Smooth muscle cell (in vitro differentiated cells): ENCODE measurements at regions not wholly inside any gene's neighbourhood (a gene's known extent, or its start where the extent isn't known, plus 50 kb on each side); places are given as distances from the start of the nearest gene placed in this dataset.

Source experiments
- DNase-seq: peaks from one replicate; lab custom pipeline; 2025; ENCODE audit not compliant: unreplicated experiment; lab: John Stamatoyannopoulos, UW
- H2AFZ ChIP-seq: fragments of 200-600 bp; sonication (generic); 2 replicates; pipeline ENCODE4 v1.6.0; 2016; ENCODE audit warnings: antibody characterized with exemption, low read depth, mild to moderate bottlenecking
- H3F3A ChIP-seq: fragments of 200-600 bp; sonication (generic); 2 replicates; pipeline ENCODE4 v1.6.0; 2017; ENCODE audit warnings: antibody characterized with exemption, low read depth
- H3K27ac ChIP-seq: fragments of 200-600 bp; sonication (generic); 2 replicates; pipeline ENCODE4 v1.5.1; 2016; ENCODE audit warnings: low read depth, mild to moderate bottlenecking
- H3K27me3 ChIP-seq: fragments of 200-600 bp; sonication (generic); 2 replicates; pipeline ENCODE4 v1.6.1; 2016; ENCODE audit warnings: low read depth, mild to moderate bottlenecking
- H3K36me3 ChIP-seq: fragments of 200-600 bp; sonication (generic); 2 replicates; pipeline ENCODE4 v1.5.1; 2016; ENCODE audit warnings: low read depth
- H3K4me1 ChIP-seq: fragments of 200-600 bp; sonication (generic); 2 replicates; pipeline ENCODE4 v1.5.1; 2016; ENCODE audit warnings: low read depth
- H3K4me2 ChIP-seq: fragments of 200-600 bp; sonication (generic); 2 replicates; pipeline ENCODE4 v1.6.0; 2016; ENCODE audit warnings: mild to moderate bottlenecking
- H3K4me3 ChIP-seq: fragments of 200-600 bp; sonication (generic); 2 replicates; pipeline ENCODE4 v1.5.1; 2016; ENCODE audit warnings: mild to moderate bottlenecking
- H3K79me2 ChIP-seq: fragments of 200-600 bp; sonication (generic); 2 replicates; pipeline ENCODE4 v1.6.0; 2016; ENCODE audit warnings: low read depth, mild to moderate bottlenecking
- H3K9ac ChIP-seq: fragments of 200-600 bp; sonication (generic); 2 replicates; pipeline ENCODE4 v1.6.0; 2016; ENCODE audit warnings: low read depth
- H3K9me3 ChIP-seq: fragments of 200-600 bp; sonication (generic); replicated peaks from 2 replicates; pipeline ENCODE4 v1.5.1; 2016; ENCODE audit warnings: low read depth
- H4K20me1 ChIP-seq: fragments of 200-600 bp; sonication (generic); 2 replicates; pipeline ENCODE4 v1.6.0; 2016; ENCODE audit warnings: low read depth
- CTCF ChIP-seq: fragments of 200-600 bp; sonication (generic); IDR thresholded peaks from 2 replicates; pipeline ENCODE4 v1.5.1; 2017; ENCODE audit warnings: borderline replicate concordance, mild to moderate bottlenecking, antibody characterized with exemption; ENCODE audit not compliant: insufficient read depth, poor library complexity, severe bottlenecking
- WGBS: methylation state at CpG from one replicate; pipeline ENCODE4 v1.1.7; 2016; ENCODE audit warnings: low lambda C conversion rate; 5-methylcytosine and 5-hydroxymethylcytosine counted together

GRCh38 chr1:47675721-47676120 lies 237.9 kb downstream of the FOXD2 start:
- TF ChIP-seq CTCF: no peak
- Histone ChIP-seq H3K36me3 (no peaks in the 10 kb centered on the region), H3K27ac (no peak overlapping the region), H3K4me3 (no peak overlapping the region), H2AFZ (no peak overlapping the region), H3K27me3 (peaks cover under 1% of the 10 kb centered on the region), H3K4me1 (no peaks in the 10 kb centered on the region), H3K9ac (no peak overlapping the region), H3F3A (no peaks in the 10 kb centered on the region), H3K4me2 (no peak overlapping the region), H3K79me2 (no peaks in the 10 kb centered on the region), H3K9me3 (no peaks in the 10 kb centered on the region), H4K20me1 (no peaks in the 10 kb centered on the region)
- DNase-seq: no peak
- WGBS: 89% methylated on average over 11 of the region's 11 CpGs

GRCh38 chr1:47676311-47677054 lies 238.6 kb downstream of the FOXD2 start:
- H4K20me1 ChIP-seq: no peaks in the 10 kb centered on the region
- H3K27ac ChIP-seq: no peak overlapping the region
- 87% methylated on average over 14 of the region's 14 CpGs for WGBS
- no peaks in the 10 kb centered on the region for H3K36me3 ChIP-seq
- no peaks in the 10 kb centered on the region for H3F3A ChIP-seq
- H3K9ac ChIP-seq: no peak overlapping the region
- no peak for DNase-seq
- no peak overlapping the region for H2AFZ ChIP-seq
- no peak overlapping the region for H3K4me3 ChIP-seq
- no peaks in the 10 kb centered on the region for H3K27me3 ChIP-seq
- H3K79me2 ChIP-seq: no peaks in the 10 kb centered on the region
- no peak for TF ChIP-seq CTCF
- no peaks in the 10 kb centered on the region for H3K4me1 ChIP-seq
- H3K9me3 ChIP-seq: no peaks in the 10 kb centered on the region
- no peak overlapping the region for H3K4me2 ChIP-seq

GRCh38 chr1:47677241-47677940 lies 239.5 kb downstream of the FOXD2 start:
- Histone ChIP-seq H3K36me3 (no peaks in the 10 kb centered on the region), H3F3A (no peaks in the 10 kb centered on the region), H3K4me2 (no peak overlapping the region), H3K27ac (no peak overlapping the region), H3K27me3 (no peaks in the 10 kb centered on the region), H2AFZ (no peak overlapping the region), H3K4me3 (no peak overlapping the region), H4K20me1 (no peaks in the 10 kb centered on the region), H3K4me1 (no peaks in the 10 kb centered on the region), H3K9ac (no peak overlapping the region), H3K9me3 (no peaks in the 10 kb centered on the region), H3K79me2 (no peaks in the 10 kb centered on the region)
- 87% methylated on average over 24 of the region's 24 CpGs for WGBS
- TF ChIP-seq CTCF: no peak
- no peak for DNase-seq
